SU-DHL-6 (cell line): ENCODE measurements at regions not wholly inside any gene's neighbourhood (a gene's known extent, or its start where the extent isn't known, plus 50 kb on each side); places are given as distances from the start of the nearest gene placed in this dataset.

Source experiments
- H2AFZ ChIP-seq: fragments of 200-600 bp; sonication (generic); 2 replicates; pipeline ENCODE4 v1.6.1; 2014; ENCODE audit warnings: low read depth, mild to moderate bottlenecking, moderate library complexity, mixed read lengths, antibody characterized with exemption, low read length; ENCODE audit not compliant: severe bottlenecking
- H3F3A ChIP-seq: fragments of 200-600 bp; shearing (Covaris generic); 2 replicates; pipeline ENCODE4 v1.6.0; 2016; ENCODE audit warnings: antibody characterized with exemption, mild to moderate bottlenecking; ENCODE audit not compliant: insufficient read depth
- H3K27ac ChIP-seq: fragments of 200-600 bp; sonication (generic); 2 replicates; pipeline ENCODE4 v1.5.1; 2016; ENCODE audit warnings: low read depth, mild to moderate bottlenecking, low read length, moderate library complexity, mixed read lengths
- H3K27me3 ChIP-seq: fragments of 200-600 bp; sonication (generic), shearing (Covaris generic); 2 replicates; pipeline ENCODE4 v1.6.0; 2014; ENCODE audit warnings: mild to moderate bottlenecking, low read length
- H3K36me3 ChIP-seq: fragments of 200-600 bp; sonication (generic); 2 replicates; pipeline ENCODE4 v1.6.1; 2014; ENCODE audit warnings: mild to moderate bottlenecking, low read length, mixed read lengths
- H3K4me2 ChIP-seq: fragments of 300-600, 200-600 bp; shearing (Covaris generic), sonication (generic); 2 replicates; pipeline ENCODE4 v1.6.0; 2014; ENCODE audit warnings: low read length, low read depth, mild to moderate bottlenecking; ENCODE audit not compliant: poor library complexity, severe bottlenecking
- H3K4me3 ChIP-seq: fragments of 200-600 bp; sonication (generic); 2 replicates; pipeline ENCODE4 v1.5.1; 2014; ENCODE audit warnings: antibody characterized with exemption, low read length, mild to moderate bottlenecking, mixed read lengths; ENCODE audit not compliant: insufficient read depth, poor library complexity, severe bottlenecking
- H3K79me2 ChIP-seq: fragments of 200-600 bp; sonication (generic); 2 replicates; pipeline ENCODE4 v1.6.1; 2014; ENCODE audit warnings: mild to moderate bottlenecking, low read length, moderate library complexity; ENCODE audit not compliant: insufficient read depth
- H3K9ac ChIP-seq: fragments of 200-600 bp; sonication (generic); 2 replicates; pipeline ENCODE4 v1.7.0; 2014; ENCODE audit warnings: mild to moderate bottlenecking, low read length
- H3K9me2 ChIP-seq: fragments of 200-600 bp; sonication (generic); replicated peaks from 2 replicates; pipeline ENCODE4 v1.6.1; 2014; ENCODE audit warnings: low read length; ENCODE audit not compliant: insufficient read depth
- H3K9me3 ChIP-seq: fragments of 200-600 bp; sonication (generic); 2 replicates; pipeline ENCODE4 v1.6.1; 2014; ENCODE audit warnings: low read length, mixed read lengths; ENCODE audit not compliant: insufficient read depth
- H4K20me1 ChIP-seq: fragments of 200-600 bp; sonication (generic); 2 replicates; pipeline ENCODE4 v1.6.1; 2014; ENCODE audit warnings: low read depth, mild to moderate bottlenecking, antibody characterized with exemption, low read length, moderate library complexity, mixed read lengths
- CTCF ChIP-seq: fragments of 200-600 bp; sonication (generic); IDR thresholded peaks from one replicate; pipeline ENCODE4 v1.5.1; 2017; ENCODE audit warnings: antibody characterized with exemption, mild to moderate bottlenecking, low read length, moderate library complexity; ENCODE audit not compliant: insufficient read depth, poor library complexity, severe bottlenecking
- EZH2phosphoT487 ChIP-seq: fragments of 200-600 bp; sonication (generic), shearing (Covaris generic); conservative IDR thresholded peaks from 2 replicates; pipeline ENCODE4 v1.6.1; 2018; ENCODE audit warnings: mild to moderate bottlenecking, antibody characterized with exemption, low read length, moderate library complexity, mixed read lengths

GRCh38 chr2:8537562-8538155 lies 144.2 kb upstream of the ID2 start:
- no peaks in the 10 kb centered on the region for H4K20me1 ChIP-seq
- H3K36me3 ChIP-seq: no peaks in the 10 kb centered on the region
- no peak overlapping the region for H2AFZ ChIP-seq
- no peaks in the 10 kb centered on the region for H3K79me2 ChIP-seq
- TF ChIP-seq CTCF (no peak), EZH2phosphoT487 (no peak)
- peaks cover 4% of the 10 kb centered on the region; the same call in 1 of the 2 replicates for H3F3A ChIP-seq
- H3K9me3 ChIP-seq: no peaks in the 10 kb centered on the region
- H3K4me3 ChIP-seq: no peak overlapping the region
- H3K9ac ChIP-seq: no peak overlapping the region
- H3K27ac ChIP-seq: no peak overlapping the region
- no peaks in the 10 kb centered on the region for H3K9me2 ChIP-seq
- H3K27me3 ChIP-seq: no peaks in the 10 kb centered on the region
- H3K4me2 ChIP-seq: no peak overlapping the region

GRCh38 chr2:8538531-8538930 lies 143.3 kb upstream of the ID2 start:
- Histone ChIP-seq H3K79me2 (no peaks in the 10 kb centered on the region), H3K4me2 (no peak overlapping the region), H3K9me2 (no peaks in the 10 kb centered on the region), H3K27me3 (no peaks in the 10 kb centered on the region), H2AFZ (no peak overlapping the region), H3K9ac (no peak overlapping the region), H4K20me1 (no peaks in the 10 kb centered on the region), H3K36me3 (no peaks in the 10 kb centered on the region), H3F3A (peaks cover 4% of the 10 kb centered on the region), H3K4me3 (no peak overlapping the region), H3K9me3 (no peaks in the 10 kb centered on the region), H3K27ac (no peak overlapping the region)
- TF ChIP-seq EZH2phosphoT487 (no peak), CTCF (no peak)

- no peak overlapping the region for H3K27ac ChIP-seq
- H3K9ac ChIP-seq: no peak overlapping the region
- no peaks in the 10 kb centered on the region for H3K36me3 ChIP-seq
- H3F3A ChIP-seq: peaks cover 4% of the 10 kb centered on the region
- no peak overlapping the region for H3K4me2 ChIP-seq
- TF ChIP-seq EZH2phosphoT487: no peak
- TF ChIP-seq CTCF: no peak
- no peaks in the 10 kb centered on the region for H4K20me1 ChIP-seq
- H3K27me3 ChIP-seq: no peaks in the 10 kb centered on the region
- no peak overlapping the region for H2AFZ ChIP-seq
- H3K4me3 ChIP-seq: no peak overlapping the region
- H3K79me2 ChIP-seq: no peaks in the 10 kb centered on the region
- no peaks in the 10 kb centered on the region for H3K9me3 ChIP-seq
- no peaks in the 10 kb centered on the region for H3K9me2 ChIP-seq
Measured at GRCh38 chr2:8538931-8539621, 142.8 kb upstream of the ID2 start.
